ENCODE measurements at regions not wholly inside any gene's neighbourhood (a gene's known extent, or its start where the extent isn't known, plus 50 kb on each side); places are given as distances from the start of the nearest gene placed in this dataset.

DNA sequence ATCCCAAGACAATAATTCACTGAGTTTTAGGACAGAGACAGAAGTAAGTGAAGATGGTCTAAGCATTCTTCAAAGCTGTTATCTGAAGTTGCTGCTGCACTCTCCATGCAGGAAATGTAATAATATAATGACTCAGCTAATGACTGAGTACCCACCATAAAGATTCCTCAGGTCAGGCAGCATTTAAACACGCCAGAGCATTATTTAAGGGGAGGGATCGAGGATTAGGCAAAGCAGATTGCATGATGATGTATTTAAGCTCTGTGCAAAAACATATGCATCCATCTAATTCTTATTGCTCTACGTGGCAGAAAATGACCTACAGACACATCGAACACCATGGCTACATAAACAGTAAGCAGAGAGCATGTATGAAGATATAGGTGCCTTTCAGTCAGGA, 216.4 kb downstream of the UNC5CL start:
- TF ChIP-seq, protein P1, sequence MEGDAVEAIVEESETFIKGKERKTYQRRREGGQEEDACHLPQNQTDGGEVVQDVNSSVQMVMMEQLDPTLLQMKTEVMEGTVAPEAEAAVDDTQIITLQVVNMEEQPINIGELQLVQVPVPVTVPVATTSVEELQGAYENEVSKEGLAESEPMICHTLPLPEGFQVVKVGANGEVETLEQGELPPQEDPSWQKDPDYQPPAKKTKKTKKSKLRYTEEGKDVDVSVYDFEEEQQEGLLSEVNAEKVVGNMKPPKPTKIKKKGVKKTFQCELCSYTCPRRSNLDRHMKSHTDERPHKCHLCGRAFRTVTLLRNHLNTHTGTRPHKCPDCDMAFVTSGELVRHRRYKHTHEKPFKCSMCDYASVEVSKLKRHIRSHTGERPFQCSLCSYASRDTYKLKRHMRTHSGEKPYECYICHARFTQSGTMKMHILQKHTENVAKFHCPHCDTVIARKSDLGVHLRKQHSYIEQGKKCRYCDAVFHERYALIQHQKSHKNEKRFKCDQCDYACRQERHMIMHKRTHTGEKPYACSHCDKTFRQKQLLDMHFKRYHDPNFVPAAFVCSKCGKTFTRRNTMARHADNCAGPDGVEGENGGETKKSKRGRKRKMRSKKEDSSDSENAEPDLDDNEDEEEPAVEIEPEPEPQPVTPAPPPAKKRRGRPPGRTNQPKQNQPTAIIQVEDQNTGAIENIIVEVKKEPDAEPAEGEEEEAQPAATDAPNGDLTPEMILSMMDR (IDR thresholded peaks at IDR 0.05; ENCODE audit: insufficient read depth, low read length, poor library complexity, severe bottlenecking): no peak
- no peak for TF ChIP-seq EZH2phosphoT487 (conservative IDR thresholded peaks at IDR 0.05; ENCODE audit: low read length)
